GM21381 (cell line): ENCODE measurements at regions not wholly inside any gene's neighbourhood (a gene's known extent, or its start where the extent isn't known, plus 50 kb on each side); places are given as distances from the start of the nearest gene placed in this dataset.

Experiments used
- ATAC-seq: cut with Tn5 transposase; IDR thresholded peaks from one replicate; pipeline ENCODE4 v1.9.1; 2021; ENCODE audit warnings: mild to moderate bottlenecking, moderate library complexity; ENCODE audit not compliant: unreplicated experiment

GRCh38 chr5:115409094-115409493 lies 112.6 kb upstream of the CCDC112 start:
- no peak for ATAC-seq

GRCh38 chr5:115402822-115403577 lies 106.5 kb upstream of the CCDC112 start:
- no peak for ATAC-seq

GRCh38 chr5:115402092-115402491 lies 105.6 kb upstream of the CCDC112 start:
- ATAC-seq: no peak

GRCh38 chr5:115398719-115399118 lies 102.3 kb upstream of the CCDC112 start:
- ATAC-seq: no peak

- ATAC-seq: no peak
Observed at GRCh38 chr5:115396688-115397087, 100.2 kb upstream of the CCDC112 start.

- no peak for ATAC-seq
Observed at GRCh38 chr5:115396081-115396480, 99.6 kb upstream of the CCDC112 start.

- no peak for ATAC-seq
Observed at GRCh38 chr5:115394531-115394930, 98.1 kb upstream of the CCDC112 start.

GRCh38 chr5:115393239-115393638 lies 96.8 kb upstream of the CCDC112 start:
- ATAC-seq: no peak

- no peak for ATAC-seq
Observed at GRCh38 chr5:115392611-115393010, 96.2 kb upstream of the CCDC112 start.

- no peak for ATAC-seq
Observed at GRCh38 chr5:115391780-115392179, 95.3 kb upstream of the CCDC112 start.

GRCh38 chr5:115389799-115390382 lies 93.4 kb upstream of the CCDC112 start:
- no peak for ATAC-seq

GRCh38 chr5:115389034-115389798 lies 92.8 kb upstream of the CCDC112 start:
- no peak for ATAC-seq

- no peak for ATAC-seq
Observed at GRCh38 chr5:115388240-115388639, 91.8 kb upstream of the CCDC112 start.

GRCh38 chr5:115387816-115388215 lies 91.4 kb upstream of the CCDC112 start:
- ATAC-seq: no peak

- no peak for ATAC-seq
Observed at GRCh38 chr5:115386657-115387056, 90.2 kb upstream of the CCDC112 start.

- ATAC-seq: no peak
Observed at GRCh38 chr5:115384587-115385375, 88.3 kb upstream of the CCDC112 start.

- ATAC-seq: no peak
Observed at GRCh38 chr5:115382989-115383388, 86.5 kb upstream of the CCDC112 start.

- no peak for ATAC-seq
Observed at GRCh38 chr5:115381911-115382662, 85.6 kb upstream of the CCDC112 start.

- peak; percentile 67 for ATAC-seq
Observed at GRCh38 chr5:115379622-115380344, 83.3 kb upstream of the CCDC112 start.

- no peak for ATAC-seq
Observed at GRCh38 chr5:115378754-115379153, 82.3 kb upstream of the CCDC112 start.
